Fibroblast of pulmonary artery (primary cell): ENCODE measurements at regions not wholly inside any gene's neighbourhood (a gene's known extent, or its start where the extent isn't known, plus 50 kb on each side); places are given as distances from the start of the nearest gene placed in this dataset.

Experiments used
- DNase-seq: peaks from one replicate; pipeline ENCODE4 v3.0.0-alpha.2; 2010; ENCODE audit warnings: low read depth
- H3K4me3 ChIP-seq: replicated peaks from 2 replicates; pipeline ENCODE4 v1.5.1; 2011; ENCODE audit warnings: low read depth, mild to moderate bottlenecking, control low read depth, low read length, moderate library complexity
- CTCF ChIP-seq: IDR thresholded peaks from 2 replicates; pipeline ENCODE4 v1.5.1; 2011; ENCODE audit warnings: mild to moderate bottlenecking, control low read depth, low read length, inconsistent platforms; ENCODE audit errors: missing control alignments

GRCh38 chr1:185478877-185479276 is 161.8 kb upstream of the IVNS1ABP start:
- DNase-seq = no peak
- no peak for TF ChIP-seq CTCF

GRCh38 chr1:185477638-185478580 is 160.9 kb upstream of the IVNS1ABP start:
- no peak for DNase-seq
- TF ChIP-seq CTCF = no peak
- H3K4me3 ChIP-seq = no peak overlapping the region

More at GRCh38 chr1:185478877-185479276, 161.8 kb upstream of the IVNS1ABP start:
- H3K4me3 ChIP-seq = no peak overlapping the region

GRCh38 chr1:185474440-185475149 is 157.6 kb upstream of the IVNS1ABP start:
- H3K4me3 ChIP-seq = no peak overlapping the region
- no peak for DNase-seq
- TF ChIP-seq CTCF = no peak

- no peak overlapping the region for H3K4me3 ChIP-seq
- TF ChIP-seq CTCF = no peak
- no peak for DNase-seq
Observed at GRCh38 chr1:185473186-185473585, 156.1 kb upstream of the IVNS1ABP start.

GRCh38 chr1:185468626-185469025 is 151.6 kb upstream of the IVNS1ABP start:
- H3K4me3 ChIP-seq = no peak overlapping the region
- TF ChIP-seq CTCF = no peak
- DNase-seq = no peak

- TF ChIP-seq CTCF = no peak
- H3K4me3 ChIP-seq = no peak overlapping the region
- DNase-seq = no peak
Observed at GRCh38 chr1:185467122-185467521, 150.1 kb upstream of the IVNS1ABP start.
